ENCODE measurements at regions not wholly inside any gene's neighbourhood (a gene's known extent, or its start where the extent isn't known, plus 50 kb on each side); places are given as distances from the start of the nearest gene placed in this dataset.

DNA sequence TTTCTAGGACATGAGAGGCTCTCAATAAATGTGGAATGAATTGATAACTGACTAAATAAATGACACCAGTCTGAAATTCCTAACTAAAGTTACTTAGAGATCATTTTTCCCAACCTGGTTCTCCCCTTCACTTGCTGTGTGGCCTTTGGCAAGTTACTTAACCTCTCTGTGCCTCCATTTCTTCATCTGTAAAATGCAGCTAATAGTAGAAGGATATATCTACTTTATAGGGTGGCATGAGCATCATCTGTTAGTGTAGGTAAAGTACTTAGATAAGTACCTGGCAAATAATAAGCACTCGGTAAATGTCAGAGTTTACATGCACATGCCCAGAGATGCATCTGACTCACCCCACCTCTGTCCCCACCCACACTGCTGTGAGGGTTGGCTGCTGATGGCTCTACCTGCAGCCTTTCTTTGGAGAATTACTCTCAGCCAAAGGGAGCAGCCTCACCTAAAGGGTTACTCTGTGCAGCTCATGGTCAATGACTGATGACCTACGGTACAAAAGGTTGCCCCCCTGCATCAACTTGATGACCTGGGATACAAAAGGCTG, 139.3 kb downstream of the CHIC2 start:
- TF ChIP-seq, protein P1, sequence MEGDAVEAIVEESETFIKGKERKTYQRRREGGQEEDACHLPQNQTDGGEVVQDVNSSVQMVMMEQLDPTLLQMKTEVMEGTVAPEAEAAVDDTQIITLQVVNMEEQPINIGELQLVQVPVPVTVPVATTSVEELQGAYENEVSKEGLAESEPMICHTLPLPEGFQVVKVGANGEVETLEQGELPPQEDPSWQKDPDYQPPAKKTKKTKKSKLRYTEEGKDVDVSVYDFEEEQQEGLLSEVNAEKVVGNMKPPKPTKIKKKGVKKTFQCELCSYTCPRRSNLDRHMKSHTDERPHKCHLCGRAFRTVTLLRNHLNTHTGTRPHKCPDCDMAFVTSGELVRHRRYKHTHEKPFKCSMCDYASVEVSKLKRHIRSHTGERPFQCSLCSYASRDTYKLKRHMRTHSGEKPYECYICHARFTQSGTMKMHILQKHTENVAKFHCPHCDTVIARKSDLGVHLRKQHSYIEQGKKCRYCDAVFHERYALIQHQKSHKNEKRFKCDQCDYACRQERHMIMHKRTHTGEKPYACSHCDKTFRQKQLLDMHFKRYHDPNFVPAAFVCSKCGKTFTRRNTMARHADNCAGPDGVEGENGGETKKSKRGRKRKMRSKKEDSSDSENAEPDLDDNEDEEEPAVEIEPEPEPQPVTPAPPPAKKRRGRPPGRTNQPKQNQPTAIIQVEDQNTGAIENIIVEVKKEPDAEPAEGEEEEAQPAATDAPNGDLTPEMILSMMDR (conservative IDR thresholded peaks at IDR 0.05), result no peak
- peaks cover 25% of the 10 kb centered on the region for H3K27me3 Mint-ChIP-seq
- no peak for DNase-seq (ENCODE audit: extremely low spot score, unreplicated experiment)
- peaks cover 6% of the 10 kb centered on the region for H3K4me1 Mint-ChIP-seq (ENCODE audit: unreplicated experiment)
- no peak overlapping the region for H3K4me3 Mint-ChIP-seq
- no peaks in the 10 kb centered on the region for H3K9me3 Mint-ChIP-seq
- no peak overlapping the region for H3K27ac Mint-ChIP-seq
- no peaks in the 10 kb centered on the region for H3K36me3 Mint-ChIP-seq

DNA sequence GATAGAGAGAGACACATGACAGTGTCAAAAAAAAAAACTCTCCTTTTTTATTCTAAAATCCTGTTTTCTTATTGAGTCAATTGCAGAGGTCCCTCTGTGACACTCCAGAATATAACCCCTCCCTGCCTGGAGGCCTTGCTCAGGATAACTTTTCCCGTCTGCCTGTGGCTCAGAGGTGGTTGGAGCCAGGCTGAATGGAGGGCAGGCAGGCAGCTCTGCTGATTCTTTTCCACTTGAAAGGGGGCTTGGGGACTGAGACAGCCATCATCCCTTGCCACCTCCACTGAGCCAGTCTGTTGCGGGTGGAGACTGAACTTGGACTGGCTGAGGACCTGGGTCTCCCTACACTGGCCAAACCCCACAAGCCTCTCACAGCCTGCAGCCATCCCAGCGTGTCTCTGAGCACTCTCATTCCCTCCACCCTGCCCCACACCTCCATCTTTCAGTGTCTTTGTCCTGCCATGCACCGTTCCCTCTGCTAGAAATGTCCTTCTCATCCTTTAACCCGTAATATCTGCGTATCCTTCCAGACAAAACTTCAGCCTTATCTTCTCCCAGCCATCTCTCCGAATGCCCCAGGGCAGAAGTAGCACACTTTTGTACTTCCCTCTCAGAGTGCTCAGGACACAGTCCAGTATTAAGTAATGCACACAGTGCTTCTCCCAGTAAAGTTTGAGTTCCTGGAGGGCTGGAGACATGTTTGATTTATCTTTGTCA, 139.9 kb downstream of the CHIC2 start:
- Mint-ChIP-seq H3K27ac (no peak overlapping the region), H3K9me3 (no peaks in the 10 kb centered on the region), H3K4me1 (ENCODE audit: unreplicated experiment) (peaks cover 6% of the 10 kb centered on the region), H3K4me3 (no peak overlapping the region), H3K27me3 (peaks cover 25% of the 10 kb centered on the region), H3K36me3 (no peaks in the 10 kb centered on the region)
- TF ChIP-seq, protein P1 (conservative IDR thresholded peaks at IDR 0.05), result no peak
- no peak for DNase-seq (ENCODE audit: extremely low spot score, unreplicated experiment)

DNA sequence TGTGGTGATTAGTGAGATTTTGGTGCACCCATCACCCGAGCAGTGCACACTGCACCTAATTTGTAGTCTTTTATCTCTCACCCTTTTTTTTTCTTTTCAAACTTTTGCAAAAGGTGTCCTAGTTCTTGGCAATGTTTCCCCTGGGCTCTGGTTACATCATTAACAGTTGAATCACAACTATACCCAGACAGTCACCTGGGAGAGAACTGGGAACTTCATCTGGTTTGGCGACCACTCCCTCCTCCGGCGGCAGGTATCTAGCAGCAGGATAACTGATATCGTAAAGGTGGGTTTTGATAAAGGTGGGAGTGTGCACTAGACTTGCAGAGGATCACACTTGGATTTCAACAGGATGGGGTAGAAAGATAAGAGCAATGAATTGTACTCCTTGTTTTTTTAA, 140.5 kb downstream of the CHIC2 start:
- no peaks in the 10 kb centered on the region for H3K36me3 Mint-ChIP-seq
- TF ChIP-seq, protein P1 (conservative IDR thresholded peaks at IDR 0.05), result no peak
- no peaks in the 10 kb centered on the region for H3K9me3 Mint-ChIP-seq
- peaks cover 25% of the 10 kb centered on the region for H3K27me3 Mint-ChIP-seq
- H3K4me1 Mint-ChIP-seq (ENCODE audit: unreplicated experiment), result peaks cover 6% of the 10 kb centered on the region
- DNase-seq (ENCODE audit: extremely low spot score, unreplicated experiment), result no peak
- no peak overlapping the region for H3K4me3 Mint-ChIP-seq
- H3K27ac Mint-ChIP-seq, result no peak overlapping the region

DNA sequence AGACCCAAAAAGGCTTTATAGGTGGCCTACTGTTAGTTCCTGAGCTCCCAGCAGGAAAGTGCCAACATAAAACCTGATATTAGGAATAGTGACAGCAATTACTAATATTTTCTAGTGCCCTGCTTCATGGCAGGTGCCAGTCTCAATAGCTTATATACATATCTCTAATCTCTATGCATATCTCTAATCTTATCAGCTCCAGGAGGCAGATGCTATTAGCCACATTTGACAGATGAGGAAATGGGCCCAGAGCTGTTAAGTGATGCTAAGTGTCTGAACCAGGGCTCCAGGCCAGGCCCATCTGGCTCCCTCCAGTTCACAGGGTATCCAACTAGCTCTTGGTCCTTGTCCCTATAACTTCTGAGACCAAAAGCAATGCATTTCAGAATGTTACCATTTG, 142.5 kb downstream of the CHIC2 start:
- Mint-ChIP-seq H3K27ac (no peak overlapping the region), H3K4me3 (no peak overlapping the region), H3K36me3 (no peaks in the 10 kb centered on the region), H3K27me3 (peaks cover 26% of the 10 kb centered on the region), H3K4me1 (ENCODE audit: unreplicated experiment) (peaks cover 6% of the 10 kb centered on the region), H3K9me3 (no peaks in the 10 kb centered on the region)
- TF ChIP-seq, protein P1 (conservative IDR thresholded peaks at IDR 0.05), result no peak
- DNase-seq (ENCODE audit: extremely low spot score, unreplicated experiment), result no peak

DNA sequence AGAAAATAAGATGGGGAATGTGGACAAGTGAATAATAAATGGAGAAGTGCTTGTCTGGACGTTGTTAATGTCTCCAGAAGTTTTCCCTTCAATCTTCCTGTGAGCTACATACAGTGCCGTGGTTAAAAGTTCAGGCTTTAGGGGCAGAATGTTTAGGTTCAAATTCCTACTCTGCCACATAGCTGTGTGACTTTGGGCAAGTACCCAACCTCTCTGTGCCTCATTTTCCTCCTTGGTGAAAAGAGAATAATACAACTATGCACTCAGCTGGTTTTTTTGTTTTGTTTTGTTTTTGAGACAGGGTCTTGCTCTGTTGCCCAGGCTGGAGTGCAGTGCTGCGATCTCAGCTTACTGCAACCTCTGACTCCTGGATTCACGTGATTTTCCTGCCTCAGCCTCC, 143.5 kb downstream of the CHIC2 start:
- no peak overlapping the region for H3K4me3 Mint-ChIP-seq
- no peak for DNase-seq (ENCODE audit: extremely low spot score, unreplicated experiment)
- H3K36me3 Mint-ChIP-seq, result no peaks in the 10 kb centered on the region
- TF ChIP-seq, protein P1 (conservative IDR thresholded peaks at IDR 0.05), result no peak
- H3K27me3 Mint-ChIP-seq, result peaks cover 18% of the 10 kb centered on the region
- H3K9me3 Mint-ChIP-seq, result no peaks in the 10 kb centered on the region
- H3K4me1 Mint-ChIP-seq (ENCODE audit: unreplicated experiment), result peaks cover 6% of the 10 kb centered on the region
- no peak overlapping the region for H3K27ac Mint-ChIP-seq
